CD14-positive monocyte (primary cell): ENCODE measurements at regions not wholly inside any gene's neighbourhood (a gene's known extent, or its start where the extent isn't known, plus 50 kb on each side); places are given as distances from the start of the nearest gene placed in this dataset.

Source experiments
- DNase-seq, 3 donors: peaks; one replicate each; pipeline ENCODE4 v3.0.0-alpha.2; 2011 to 2022
- H2AFZ ChIP-seq: 2 replicates; pipeline ENCODE4 v1.6.0; 2012; ENCODE audit warnings: mild to moderate bottlenecking, low read depth, low read length, inconsistent platforms; ENCODE audit not compliant: insufficient read depth, poor library complexity, severe bottlenecking
- H3K27ac ChIP-seq, 2 donors: 1 replicate in 1 of 2; 2 replicates in 1 of 2; pipeline ENCODE4 v1.5.1; 2012 to 2013; ENCODE audit warnings: low read length in 2 of 2, control low read depth in 1 of 2, inconsistent platforms in 1 of 2, low read depth in 1 of 2, mild to moderate bottlenecking in 1 of 2
- H3K27me3 ChIP-seq, 2 donors: one replicate each; pipeline versions ENCODE4 v1.6.0 to v1.6.1; 2011 to 2013; ENCODE audit warnings: low read length in 2 of 2; ENCODE audit not compliant: control insufficient read depth in 2 of 2, insufficient read depth in 2 of 2
- H3K36me3 ChIP-seq, 2 donors: replicated peaks in 1 of 2; 1 replicate in 1 of 2; 2 replicates in 1 of 2; pipeline versions ENCODE4 v1.5.1 to v1.6.1; 2012 to 2013; ENCODE audit warnings: low read length in 2 of 2, control low read depth in 1 of 2, inconsistent platforms in 1 of 2, mild to moderate bottlenecking in 1 of 2; ENCODE audit not compliant: insufficient read depth in 2 of 2, control insufficient read depth in 1 of 2
- H3K4me1 ChIP-seq, 2 donors: 1 replicate in 1 of 2; 2 replicates in 1 of 2; pipeline versions ENCODE4 v1.5.1 to v1.6.1; 2012 to 2013; ENCODE audit warnings: low read length in 2 of 2, control low read depth in 1 of 2, inconsistent platforms in 1 of 2, mild to moderate bottlenecking in 1 of 2, moderate library complexity in 1 of 2; ENCODE audit not compliant: insufficient read depth in 2 of 2, control insufficient read depth in 1 of 2
- H3K4me2 ChIP-seq: replicated peaks from 2 replicates; pipeline ENCODE3; 2012; ENCODE audit warnings: low read length, moderate library complexity, mild to moderate bottlenecking; ENCODE audit not compliant: poor library complexity, severe bottlenecking; ENCODE audit errors: extremely low read depth
- H3K4me3 ChIP-seq, 3 experiments: fragments of 200-600 bp in 1 of 3; sonication (generic) in 1 of 3; replicated peaks in 1 of 3; 1 replicate in 2 of 3; 2 replicates in 1 of 3; pipeline ENCODE4 v1.5.1; 2011 to 2013; ENCODE audit warnings: low read length in 3 of 3, mild to moderate bottlenecking in 3 of 3, control low read depth in 2 of 3, low read depth in 2 of 3, inconsistent platforms in 1 of 3, moderate library complexity in 1 of 3
- H3K79me2 ChIP-seq: 2 replicates; pipeline ENCODE4 v1.6.0; 2012; ENCODE audit warnings: mild to moderate bottlenecking, control low read depth, inconsistent platforms, low read length, moderate library complexity; ENCODE audit not compliant: insufficient read depth
- H3K9ac ChIP-seq: 2 replicates; pipeline ENCODE4 v1.6.0; 2017; ENCODE audit warnings: low read length, mild to moderate bottlenecking; ENCODE audit not compliant: insufficient read depth, poor library complexity, severe bottlenecking
- H3K9me3 ChIP-seq, 2 donors: replicated peaks in 1 of 2; 1 replicate in 1 of 2; 2 replicates in 1 of 2; pipeline versions ENCODE4 v1.5.1 to v1.6.1; 2012 to 2013; ENCODE audit warnings: low read length in 2 of 2, control low read depth in 1 of 2; ENCODE audit not compliant: control insufficient read depth in 1 of 2, insufficient read depth in 1 of 2
- H4K20me1 ChIP-seq: 2 replicates; pipeline ENCODE4 v1.6.0; 2012; ENCODE audit warnings: mild to moderate bottlenecking, low read length, control low read depth, moderate library complexity; ENCODE audit not compliant: insufficient read depth
- H3K27ac Mint-ChIP-seq, 7 donors: one replicate each; pipeline ENCODE4 v1.8.0; 2020; ENCODE audit warnings: mild to moderate bottlenecking in 7 of 7, mixed read lengths in 7 of 7, moderate library complexity in 6 of 7, inconsistent platforms in 2 of 7
- H3K27me3 Mint-ChIP-seq, 3 donors: one replicate each; pipeline ENCODE4 v1.8.0; 2021 to 2022; ENCODE audit warnings: low read depth in 3 of 3, mild to moderate bottlenecking in 3 of 3, mixed read lengths in 3 of 3, moderate library complexity in 3 of 3, inconsistent platforms in 1 of 3
- H3K36me3 Mint-ChIP-seq, 2 donors: one replicate each; pipeline ENCODE4 v1.8.0; 2020; ENCODE audit warnings: mixed read lengths in 2 of 2, inconsistent platforms in 1 of 2, mild to moderate bottlenecking in 1 of 2
- H3K4me1 Mint-ChIP-seq: one replicate; pipeline ENCODE4 v1.8.0; 2020; ENCODE audit warnings: mild to moderate bottlenecking, mixed read lengths
- H3K4me3 Mint-ChIP-seq, 2 donors: one replicate each; pipeline ENCODE4 v1.8.0; 2020; ENCODE audit warnings: mild to moderate bottlenecking in 2 of 2, mixed read lengths in 2 of 2, moderate library complexity in 1 of 2
- H3K9me3 Mint-ChIP-seq, 7 donors: one replicate each; pipeline ENCODE4 v1.8.0; 2020 to 2022; ENCODE audit warnings: mixed read lengths in 7 of 7, mild to moderate bottlenecking in 6 of 7, moderate library complexity in 6 of 7, inconsistent platforms in 2 of 7
- CTCF ChIP-seq: fragments of 200-600 bp; IDR thresholded peaks from one replicate; pipeline ENCODE4 v1.8.0; 2022; ENCODE audit warnings: antibody characterized with exemption, mild to moderate bottlenecking
- WGBS: methylation state at CpG from one replicate; pipeline ENCODE4 v1.1.5; 2013; ENCODE audit warnings: missing lambda C conversion rate; ENCODE audit not compliant: insufficient coverage; 5-methylcytosine and 5-hydroxymethylcytosine counted together
- intact Hi-C, 2 donors: fragments of 100-400 bp; cut with micrococcal nuclease; formaldehyde crosslinking; loops; one replicate each; pipeline versions ENCODE4 v1.15.0 to v1.15.1; 2023

DNA sequence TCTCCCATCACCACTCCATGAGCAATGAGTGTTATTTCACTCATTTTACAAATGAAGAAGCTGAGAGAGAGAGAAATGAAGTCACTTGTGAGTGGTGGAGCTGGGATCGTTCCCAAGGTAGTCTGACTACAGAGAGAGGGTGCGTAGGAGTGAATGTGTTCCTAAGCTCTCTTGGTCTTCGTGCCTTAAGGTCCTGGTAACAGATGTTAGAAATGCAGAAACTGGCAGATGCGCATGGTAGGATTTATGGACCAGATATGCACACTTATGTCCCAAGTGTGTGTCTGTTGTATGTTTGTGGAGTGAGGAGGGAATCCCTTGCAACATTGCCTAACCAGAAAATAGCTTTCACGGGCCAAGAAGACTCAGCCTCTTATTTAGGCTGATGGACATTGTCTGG is 93.2 kb upstream of the ZNF469 start:
- DNase-seq: no peak
- Mint-ChIP-seq H3K27me3 (peaks cover 1 to 3% (median 2%) of the 10 kb centered on the region in 3 donors), H3K9me3 (peaks cover 1 to 30% (median 9%) of the 10 kb centered on the region in 7 donors), H3K4me3 (no peak overlapping the region), H3K36me3 (no peaks in the 10 kb centered on the region), H3K4me1 (peaks cover 3% of the 10 kb centered on the region), H3K27ac (no peak overlapping the region)
- Histone ChIP-seq H3K4me3 (no peak overlapping the region), H3K4me2 (no peak overlapping the region), H3K27me3 (no peaks in the 10 kb centered on the region), H3K9ac (no peak overlapping the region), H2AFZ (no peak overlapping the region), H3K9me3 (peaks cover 46 to 47% of the 10 kb centered on the region in 2 donors), H3K27ac (no peak overlapping the region), H4K20me1 (no peaks in the 10 kb centered on the region), H3K4me1 (no peaks in the 10 kb centered on the region), H3K79me2 (no peaks in the 10 kb centered on the region), H3K36me3 (no peaks in the 10 kb centered on the region)
- 87% methylated on average over 5 of the region's 5 CpGs for WGBS
- intact Hi-C loops: no loop called here
- TF ChIP-seq CTCF: no peak

GRCh38 chr16:88289968-88290401 is 92.8 kb upstream of the ZNF469 start:
- Histone ChIP-seq H3K9ac (no peak overlapping the region), H3K27ac (no peak overlapping the region), H3K4me3 (no peak overlapping the region), H2AFZ (no peak overlapping the region), H3K4me1 (no peaks in the 10 kb centered on the region), H3K27me3 (no peaks in the 10 kb centered on the region), H3K9me3 (peaks cover 42 to 43% of the 10 kb centered on the region in 2 donors), H3K4me2 (no peak overlapping the region), H4K20me1 (no peaks in the 10 kb centered on the region), H3K79me2 (no peaks in the 10 kb centered on the region), H3K36me3 (no peaks in the 10 kb centered on the region)
- peaks cover 3% of the 10 kb centered on the region for H3K4me1 Mint-ChIP-seq
- intact Hi-C loops: no loop called here
- H3K4me3 Mint-ChIP-seq: no peak overlapping the region
- WGBS: 57% methylated on average over 10 of the region's 12 CpGs
- DNase-seq: no peak
- H3K27ac Mint-ChIP-seq: no peak overlapping the region
- H3K9me3 Mint-ChIP-seq: peaks cover 0 to 26% (median 6%) of the 10 kb centered on the region in 7 donors
- H3K27me3 Mint-ChIP-seq: peaks cover 1 to 3% (median 2%) of the 10 kb centered on the region in 3 donors
- no peak for TF ChIP-seq CTCF
- no peaks in the 10 kb centered on the region for H3K36me3 Mint-ChIP-seq
